OCI-LY1 (cell line): ENCODE measurements at regions not wholly inside any gene's neighbourhood (a gene's known extent, or its start where the extent isn't known, plus 50 kb on each side); places are given as distances from the start of the nearest gene placed in this dataset.

Source experiments
- H2AFZ ChIP-seq: fragments of 200-600 bp; sonication (generic), shearing (Covaris generic); 2 replicates; pipeline ENCODE4 v1.6.0; 2014; ENCODE audit warnings: antibody characterized with exemption, mild to moderate bottlenecking, low read length
- H3F3A ChIP-seq: fragments of 200-600 bp; sonication (generic), shearing (Covaris generic); 2 replicates; pipeline ENCODE4 v1.6.0; 2014; ENCODE audit warnings: mild to moderate bottlenecking, antibody characterized with exemption, low read length, moderate library complexity; ENCODE audit not compliant: insufficient read depth
- H3K27ac ChIP-seq: fragments of 200-600 bp; sonication (generic); 2 replicates; pipeline ENCODE4 v1.5.1; 2014; ENCODE audit warnings: low read length, mixed run types, mild to moderate bottlenecking, low read depth; ENCODE audit not compliant: poor library complexity, severe bottlenecking
- H3K27me3 ChIP-seq: fragments of 200-600 bp; sonication (generic); 2 replicates; pipeline ENCODE4 v1.6.0; 2014; ENCODE audit warnings: antibody characterized with exemption, mild to moderate bottlenecking, low read length, moderate library complexity; ENCODE audit not compliant: insufficient read depth
- H3K36me3 ChIP-seq: fragments of 200-600 bp; sonication (generic); 2 replicates; pipeline ENCODE4 v1.6.1; 2014; ENCODE audit warnings: mild to moderate bottlenecking, antibody characterized with exemption, low read length, moderate library complexity, mixed read lengths; ENCODE audit not compliant: insufficient read depth
- H3K4me1 ChIP-seq: fragments of 200-600 bp; sonication (generic); 2 replicates; pipeline ENCODE4 v1.5.1; 2014; ENCODE audit warnings: mild to moderate bottlenecking, low read length, moderate library complexity; ENCODE audit not compliant: insufficient read depth, severe bottlenecking
- H3K4me2 ChIP-seq: fragments of 200-600 bp; sonication (generic), shearing (Covaris generic); 2 replicates; pipeline ENCODE4 v1.6.1; 2014; ENCODE audit warnings: low read length
- H3K4me3 ChIP-seq: fragments of 200-600 bp; sonication (generic); 2 replicates; pipeline ENCODE4 v1.5.1; 2014; ENCODE audit warnings: low read length, low read depth, mild to moderate bottlenecking, mixed read lengths; ENCODE audit not compliant: poor library complexity, severe bottlenecking
- H3K79me2 ChIP-seq: fragments of 200-600 bp; shearing (Covaris generic); 2 replicates; pipeline ENCODE4 v1.6.1; 2016; ENCODE audit warnings: mixed run types, low read length, mixed read lengths; ENCODE audit not compliant: insufficient read depth
- H3K9ac ChIP-seq: fragments of 200-600 bp; sonication (generic), shearing (Covaris generic); 2 replicates; pipeline ENCODE4 v1.6.1; 2014; ENCODE audit warnings: mild to moderate bottlenecking, low read length, mixed read lengths
- H3K9me2 ChIP-seq: fragments of 200-600 bp; sonication (generic), shearing (Covaris generic); 2 replicates; pipeline ENCODE4 v1.6.1; 2014; ENCODE audit warnings: low read depth, mild to moderate bottlenecking, low read length, mixed read lengths
- H3K9me3 ChIP-seq: fragments of 200-600 bp; shearing (Covaris generic); 2 replicates; pipeline ENCODE4 v1.6.1; 2014; ENCODE audit warnings: low read length, mixed read lengths
- H4K20me1 ChIP-seq: fragments of 200-600 bp; sonication (generic), shearing (Covaris generic); 2 replicates; pipeline ENCODE4 v1.6.0; 2016; ENCODE audit warnings: mild to moderate bottlenecking, low read length; ENCODE audit not compliant: insufficient read depth
- CTCF ChIP-seq: fragments of 200-600 bp; sonication (generic), shearing (Covaris generic); IDR thresholded peaks from 2 replicates; pipeline ENCODE4 v1.5.1; 2017; ENCODE audit warnings: mild to moderate bottlenecking, antibody characterized with exemption, low read length, moderate library complexity, mixed read lengths
- EZH2 ChIP-seq: fragments of 200-600 bp; sonication (generic), shearing (Covaris generic); IDR thresholded peaks from 2 replicates; pipeline ENCODE4 v1.8.0; 2017; ENCODE audit warnings: borderline replicate concordance, mixed run types, mild to moderate bottlenecking, antibody characterized with exemption, low read length, moderate library complexity, mixed read lengths

- H3F3A ChIP-seq: no peaks in the 10 kb centered on the region
- no peak overlapping the region for H3K27ac ChIP-seq
- no peak overlapping the region for H3K9ac ChIP-seq
- H3K9me2 ChIP-seq: no peaks in the 10 kb centered on the region
- H3K9me3 ChIP-seq: no peaks in the 10 kb centered on the region
- no peak overlapping the region for H3K4me3 ChIP-seq
- TF ChIP-seq EZH2 (no peak), CTCF (no peak)
- no peaks in the 10 kb centered on the region for H4K20me1 ChIP-seq
- H3K36me3 ChIP-seq: no peaks in the 10 kb centered on the region
- H2AFZ ChIP-seq: no peak overlapping the region
- H3K79me2 ChIP-seq: no peaks in the 10 kb centered on the region
- no peaks in the 10 kb centered on the region for H3K4me1 ChIP-seq
- H3K4me2 ChIP-seq: no peak overlapping the region
- no peaks in the 10 kb centered on the region for H3K27me3 ChIP-seq
These were observed 53.8 kb upstream of the C2CD4B start for GRCh38 chr15:62218841-62219240.

DNA sequence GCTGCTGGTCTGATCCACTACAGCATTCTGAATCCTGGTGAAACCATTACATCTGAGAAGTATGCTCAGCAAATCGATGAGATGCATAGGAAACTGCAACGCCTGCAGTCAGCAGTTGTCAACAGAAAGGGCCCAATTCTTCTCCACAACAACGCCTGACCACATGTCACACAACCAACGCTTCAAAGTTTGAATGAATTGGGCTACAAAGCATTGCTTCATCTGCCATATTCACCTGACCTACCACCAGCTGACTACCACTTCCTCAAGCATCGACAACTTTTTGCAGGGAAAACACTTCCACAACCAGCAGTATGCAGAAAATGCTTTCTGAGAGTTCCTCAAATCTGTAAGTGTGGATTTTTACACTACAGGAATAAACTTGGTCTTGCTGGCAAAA is 54.7 kb upstream of the C2CD4B start:
- H3K36me3 ChIP-seq: no peaks in the 10 kb centered on the region
- no peaks in the 10 kb centered on the region for H4K20me1 ChIP-seq
- H3K27me3 ChIP-seq: no peaks in the 10 kb centered on the region
- H3K9me2 ChIP-seq: no peaks in the 10 kb centered on the region
- H3K4me1 ChIP-seq: no peaks in the 10 kb centered on the region
- no peaks in the 10 kb centered on the region for H3F3A ChIP-seq
- H3K9ac ChIP-seq: no peak overlapping the region
- H3K9me3 ChIP-seq: no peaks in the 10 kb centered on the region
- no peak for TF ChIP-seq EZH2
- TF ChIP-seq CTCF: no peak
- H3K79me2 ChIP-seq: no peaks in the 10 kb centered on the region
- no peak overlapping the region for H2AFZ ChIP-seq
- no peak overlapping the region for H3K4me2 ChIP-seq
- no peak overlapping the region for H3K4me3 ChIP-seq
- no peak overlapping the region for H3K27ac ChIP-seq

- H3K9me3 ChIP-seq: no peaks in the 10 kb centered on the region
- TF ChIP-seq CTCF (no peak), EZH2 (no peak)
- no peak overlapping the region for H3K9ac ChIP-seq
- no peaks in the 10 kb centered on the region for H3K4me1 ChIP-seq
- H4K20me1 ChIP-seq: no peaks in the 10 kb centered on the region
- H3K27ac ChIP-seq: no peak overlapping the region
- no peak overlapping the region for H3K4me2 ChIP-seq
- H3K4me3 ChIP-seq: no peak overlapping the region
- no peaks in the 10 kb centered on the region for H3K27me3 ChIP-seq
- H2AFZ ChIP-seq: no peak overlapping the region
- H3F3A ChIP-seq: no peaks in the 10 kb centered on the region
- no peaks in the 10 kb centered on the region for H3K36me3 ChIP-seq
- no peaks in the 10 kb centered on the region for H3K79me2 ChIP-seq
- no peaks in the 10 kb centered on the region for H3K9me2 ChIP-seq
These were observed 57.9 kb upstream of the C2CD4B start for GRCh38 chr15:62223020-62223419.
